GM12878 (cell line): ENCODE measurements at regions not wholly inside any gene's neighbourhood (a gene's known extent, or its start where the extent isn't known, plus 50 kb on each side); places are given as distances from the start of the nearest gene placed in this dataset.

Source experiments
- ATAC-seq: fragments of 200-7000 bp; cut with Tn5 transposase; 3 replicates; pipeline ENCODE4 v1.9.1; 2020; ENCODE audit warnings: mild to moderate bottlenecking, moderate library complexity
- BruUV-seq: library from RNA; stranded (reverse); fragments of 400-500 nt; replicated peaks from 2 replicates; lab custom pipeline; 2021; lab: Mats Ljungman, UMichigan
- CTCF ChIA-PET: fragments of 300-600 bp; sonication (Branson Sonifier 250); formaldehyde crosslinking; extraction: SDS; loops from one replicate; lab custom pipeline; 2021; ENCODE audit warnings: inconsistent platforms; lab: Yijun Ruan, JAX
- POLR2A ChIA-PET: fragments of 350-600 bp; formaldehyde crosslinking; extraction: SDS; loops from one replicate; lab custom pipeline; 2021; ENCODE audit warnings: inconsistent platforms; lab: Charles Lee
- RAD21 ChIA-PET: fragments of 300-600 bp; sonication (Branson Sonifier 250); formaldehyde crosslinking; loops from one replicate; lab custom pipeline; 2023; ENCODE audit warnings: antibody characterized with exemption; ENCODE audit not compliant: unreplicated experiment; lab: Charles Lee
- SMC1A ChIA-PET: fragments of 300-600 bp; sonication (Branson Sonifier 250); formaldehyde crosslinking; loops from one replicate; lab custom pipeline; 2023; ENCODE audit not compliant: unreplicated experiment, uncharacterized antibody; lab: Charles Lee
- DNase-seq: peaks from one replicate; pipeline ENCODE4 v3.0.0-alpha.2; 2011; ENCODE audit warnings: low read depth, low spot score
- FAIRE-seq: peaks from 3 replicates; lab custom pipeline; 2011; peaks lifted over from hg19 to GRCh38; lab: Jason Lieb, UNC
- H2AFZ ChIP-seq: 2 replicates; pipeline ENCODE4 v1.6.0; 2011; ENCODE audit warnings: low read depth, low read length, control low read depth; ENCODE audit not compliant: control insufficient read depth
- H3K27ac ChIP-seq: 2 replicates; pipeline ENCODE4 v1.5.1; 2011; ENCODE audit warnings: control low read depth; ENCODE audit not compliant: control insufficient read depth, insufficient read depth
- H3K27me3 ChIP-seq, 2 experiments: replicated peaks in 1 of 2; 2 replicates each; pipeline versions ENCODE4 v1.6.0 to v1.6.1; 2011; ENCODE audit warnings: low read length in 1 of 2; ENCODE audit not compliant: control insufficient read depth in 2 of 2, insufficient read depth in 2 of 2
- H3K36me3 ChIP-seq, 2 experiments: 2 replicates each; pipeline ENCODE4 v1.5.1; 2011; ENCODE audit warnings: low read length in 1 of 2; ENCODE audit not compliant: control insufficient read depth in 2 of 2, insufficient read depth in 2 of 2
- H3K4me1 ChIP-seq: 2 replicates; pipeline ENCODE4 v1.6.1; 2011; ENCODE audit warnings: mild to moderate bottlenecking, low read length, moderate library complexity, mixed read lengths; ENCODE audit not compliant: control insufficient read depth, insufficient read depth
- H3K4me2 ChIP-seq: 2 replicates; pipeline ENCODE4 v1.6.0; 2011; ENCODE audit warnings: control low read depth; ENCODE audit not compliant: control insufficient read depth, insufficient read depth
- H3K4me3 ChIP-seq: fragments of 200-600 bp; sonication (generic); 2 replicates; pipeline ENCODE4 v1.5.1; 2016
- H3K79me2 ChIP-seq: 2 replicates; pipeline ENCODE4 v1.6.0; 2011; ENCODE audit warnings: low read length; ENCODE audit not compliant: control insufficient read depth, insufficient read depth
- H3K9ac ChIP-seq: 2 replicates; pipeline ENCODE4 v1.8.0; 2011; ENCODE audit warnings: low read length, control low read depth, mixed read lengths; ENCODE audit not compliant: control insufficient read depth, insufficient read depth
- H3K9me3 ChIP-seq: replicated peaks from 3 replicates; pipeline ENCODE4 v1.5.1; 2011; ENCODE audit warnings: mild to moderate bottlenecking, low read length; ENCODE audit not compliant: control insufficient read depth, insufficient read depth
- H4K20me1 ChIP-seq: 2 replicates; pipeline ENCODE4 v1.6.0; 2011; ENCODE audit not compliant: control insufficient read depth, insufficient read depth
- DPF2 ChIP-seq: fragments of 450-650 bp; IDR thresholded peaks from 2 replicates; pipeline ENCODE4 v1.6.1; 2017; ENCODE audit warnings: mild to moderate bottlenecking
- GATAD2B ChIP-seq: fragments of 450-650 bp; conservative IDR thresholded peaks from 2 replicates; pipeline ENCODE4 v1.6.1; 2017; ENCODE audit warnings: low read depth, mild to moderate bottlenecking, moderate library complexity
- KLF5 ChIP-seq: fragments of 450-650 bp; IDR thresholded peaks from 2 replicates; pipeline ENCODE4 v1.6.1; 2014; ENCODE audit warnings: mild to moderate bottlenecking; ENCODE audit not compliant: partially characterized antibody
- PAX8 ChIP-seq: fragments of 450-650 bp; IDR thresholded peaks from 2 replicates; pipeline ENCODE4 v1.6.1; 2017; ENCODE audit warnings: mild to moderate bottlenecking, moderate library complexity
- SREBF1 ChIP-seq: IDR thresholded peaks from 2 replicates; pipeline ENCODE4 v1.6.1; 2012; ENCODE audit warnings: mild to moderate bottlenecking, low read length
- STAT1 ChIP-seq: fragments of 450-650 bp; conservative IDR thresholded peaks from 2 replicates; pipeline ENCODE4 v1.6.1; 2014; ENCODE audit warnings: antibody characterized with exemption, mild to moderate bottlenecking
- SUZ12 ChIP-seq: fragments of 200-600 bp; sonication (generic); IDR thresholded peaks from one replicate; pipeline ENCODE4 v1.6.1; 2018; ENCODE audit warnings: antibody characterized with exemption, mild to moderate bottlenecking; ENCODE audit not compliant: unreplicated experiment
- WGBS: methylation state at CpG from one replicate; pipeline ENCODE4 v1.1.6; 2016; ENCODE audit warnings: low lambda C conversion rate; ENCODE audit not compliant: insufficient replicate concordance, insufficient coverage; ENCODE audit errors: missing lambda C conversion rate; 5-methylcytosine and 5-hydroxymethylcytosine counted together
- in situ Hi-C: fragments of 300-500 bp; cut with MboI; formaldehyde crosslinking; loops from 9 replicates; pipeline ENCODE4 v1.14.3; 2018; ENCODE audit warnings: mixed read lengths
- intact Hi-C: fragments of 100-400 bp; cut with micrococcal nuclease; formaldehyde crosslinking; loops from one replicate; pipeline ENCODE4 v1.14.2; 2022; ENCODE audit not compliant: unreplicated experiment
- TF ChIP-seq, protein P1 (sequence below): fragments of 450-650 bp; IDR thresholded peaks from 2 replicates; pipeline ENCODE4 v1.6.1; 2017; ENCODE audit warnings: mild to moderate bottlenecking, low read depth, inconsistent platforms; ENCODE audit not compliant: poor library complexity, severe bottlenecking

DNA sequence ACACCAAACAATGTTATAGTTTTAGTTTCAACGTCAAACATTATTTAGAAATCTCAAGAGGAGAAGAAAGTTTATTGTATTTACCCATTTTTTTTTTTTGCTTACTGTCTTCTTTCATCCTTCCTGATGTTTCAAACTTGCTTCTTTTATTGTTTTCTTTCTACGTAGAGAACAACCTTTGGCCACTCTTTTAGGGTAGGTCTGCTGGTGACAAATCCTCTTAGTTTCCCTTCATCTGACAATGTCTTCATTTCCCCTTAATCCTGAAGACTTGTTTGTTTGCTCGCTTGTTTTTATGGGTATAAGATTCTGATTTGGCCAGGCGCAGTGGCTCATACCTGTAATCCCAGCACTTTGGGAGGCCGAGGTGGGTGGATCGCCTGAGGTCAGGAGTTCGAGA, 89.1 kb downstream of the RHOU start:
- POLR2A ChIA-PET = no interaction called here
- no TSS peak for BruUV-seq

DNA sequence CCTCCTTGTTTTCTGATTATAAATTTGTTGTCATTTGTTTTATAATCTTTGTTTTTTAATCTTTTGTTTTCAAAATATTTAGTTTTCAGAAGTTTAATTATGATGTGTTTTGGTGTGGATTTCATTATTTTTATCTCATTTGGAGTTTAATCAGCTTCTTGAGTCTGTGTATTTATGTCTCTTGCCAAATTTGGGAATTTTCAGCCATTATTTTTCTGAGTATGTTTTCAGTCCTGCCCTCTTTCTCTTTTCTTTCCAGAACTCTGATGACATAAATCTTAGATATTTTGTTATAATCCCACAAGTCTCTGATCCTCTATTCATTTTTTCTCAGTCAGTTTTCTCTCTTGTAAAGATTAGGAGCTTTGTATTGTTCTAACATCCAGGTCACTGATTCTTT, 89.8 kb downstream of the RHOU start:
- RAD21 ChIA-PET = no interaction called here
- ATAC-seq (no peak), FAIRE-seq (no peak), DNase-seq (no peak)
- Histone ChIP-seq H3K27me3 (no peaks in the 10 kb centered on the region), H3K36me3 (no peaks in the 10 kb centered on the region), H3K4me2 (no peak overlapping the region), H3K27ac (no peak overlapping the region), H3K79me2 (no peaks in the 10 kb centered on the region), H3K4me1 (no peaks in the 10 kb centered on the region), H3K9ac (no peak overlapping the region), H4K20me1 (no peaks in the 10 kb centered on the region), H3K4me3 (no peak overlapping the region), H2AFZ (no peak overlapping the region), H3K9me3 (no peaks in the 10 kb centered on the region)
- POLR2A ChIA-PET = interaction anchor here (0.9 kb wide), 1 partner anchor 24 kb away, joined by 3 read pairs; no protein-coding TSS in a partner anchor
- CTCF ChIA-PET = no interaction called here
- intact Hi-C loops = no loop called here
- in situ Hi-C loops = no loop called here
- BruUV-seq = no TSS peak
- SMC1A ChIA-PET = interaction anchor here (1.4 to 4.7 kb wide), 3 partner anchors 9 to 24 kb away, joined by 6 to 22 read pairs (median 7); no protein-coding TSS in a partner anchor
- TF ChIP-seq KLF5 = no peak
- TF ChIP-seq STAT1 = no peak

More for the DNA sequence above, 89.1 kb downstream of the RHOU start:
- no peak overlapping the region for H3K4me3 ChIP-seq
- no peak overlapping the region for H3K27ac ChIP-seq
- CTCF ChIA-PET = no interaction called here
- RAD21 ChIA-PET = no interaction called here
- no peak overlapping the region for H3K9ac ChIP-seq
- in situ Hi-C loops (no loop called here), intact Hi-C loops (no loop called here)
- DNase-seq (no peak), ATAC-seq (no peak), FAIRE-seq (no peak)
- no peak for TF ChIP-seq SUZ12
- TF ChIP-seq DPF2 = no peak
- TF ChIP-seq SREBF1 = no peak
- no peak for TF ChIP-seq PAX8
- no peak for TF ChIP-seq GATAD2B
- TF ChIP-seq, protein P1, sequence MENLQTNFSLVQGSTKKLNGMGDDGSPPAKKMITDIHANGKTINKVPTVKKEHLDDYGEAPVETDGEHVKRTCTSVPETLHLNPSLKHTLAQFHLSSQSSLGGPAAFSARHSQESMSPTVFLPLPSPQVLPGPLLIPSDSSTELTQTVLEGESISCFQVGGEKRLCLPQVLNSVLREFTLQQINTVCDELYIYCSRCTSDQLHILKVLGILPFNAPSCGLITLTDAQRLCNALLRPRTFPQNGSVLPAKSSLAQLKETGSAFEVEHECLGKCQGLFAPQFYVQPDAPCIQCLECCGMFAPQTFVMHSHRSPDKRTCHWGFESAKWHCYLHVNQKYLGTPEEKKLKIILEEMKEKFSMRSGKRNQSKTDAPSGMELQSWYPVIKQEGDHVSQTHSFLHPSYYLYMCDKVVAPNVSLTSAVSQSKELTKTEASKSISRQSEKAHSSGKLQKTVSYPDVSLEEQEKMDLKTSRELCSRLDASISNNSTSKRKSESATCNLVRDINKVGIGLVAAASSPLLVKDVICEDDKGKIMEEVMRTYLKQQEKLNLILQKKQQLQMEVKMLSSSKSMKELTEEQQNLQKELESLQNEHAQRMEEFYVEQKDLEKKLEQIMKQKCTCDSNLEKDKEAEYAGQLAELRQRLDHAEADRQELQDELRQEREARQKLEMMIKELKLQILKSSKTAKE = no peak
- H2AFZ ChIP-seq = no peak overlapping the region
- SMC1A ChIA-PET = interaction anchor here (1.4 to 4.7 kb wide), 3 partner anchors 10 to 25 kb away, joined by 6 to 22 read pairs (median 7); no protein-coding TSS in a partner anchor
- H4K20me1 ChIP-seq = no peaks in the 10 kb centered on the region
- no peaks in the 10 kb centered on the region for H3K36me3 ChIP-seq
- no peaks in the 10 kb centered on the region for H3K27me3 ChIP-seq
- no peaks in the 10 kb centered on the region for H3K79me2 ChIP-seq
- no peak overlapping the region for H3K4me2 ChIP-seq
- H3K9me3 ChIP-seq = no peaks in the 10 kb centered on the region
- no peaks in the 10 kb centered on the region for H3K4me1 ChIP-seq
- 60% methylated on average over 7 of the region's 7 CpGs for WGBS
